Endothelial cell of umbilical vein (primary cell): ENCODE measurements at regions not wholly inside any gene's neighbourhood (a gene's known extent, or its start where the extent isn't known, plus 50 kb on each side); places are given as distances from the start of the nearest gene placed in this dataset.

Experiments
- BruUV-seq: library from RNA; stranded (reverse); fragments of 400-500 nt; replicated peaks from 2 replicates; lab custom pipeline; 2021; lab: Mats Ljungman, UMichigan
- CTCF ChIA-PET: fragments of 300-600, 350-600 bp; sonication (Branson Sonifier 250); formaldehyde crosslinking; loops from one replicate; lab custom pipeline; 2021; ENCODE audit warnings: antibody characterized with exemption, inconsistent platforms; lab: Charles Lee
- POLR2A ChIA-PET: fragments of 300-600, 350-600 bp; sonication (Branson Sonifier 250); formaldehyde crosslinking; loops from one replicate; lab custom pipeline; 2021; ENCODE audit warnings: antibody characterized with exemption, inconsistent platforms; lab: Charles Lee
- DNase-seq: peaks from one replicate; pipeline ENCODE4 v3.0.0-alpha.2; 2011; ENCODE audit warnings: low read depth, low spot score
- FAIRE-seq: peaks from 2 replicates; lab custom pipeline; 2011; peaks lifted over from hg19 to GRCh38; lab: Jason Lieb, UNC
- H2AFZ ChIP-seq: 2 replicates; pipeline ENCODE4 v1.6.0; 2012; ENCODE audit warnings: low read depth, low read length, control low read depth, inconsistent platforms
- H3K27ac ChIP-seq: 2 replicates; pipeline ENCODE4 v1.5.1; 2011; ENCODE audit warnings: low read depth, mild to moderate bottlenecking, control low read depth, low read length, moderate library complexity; ENCODE audit not compliant: insufficient read depth
- H3K27me3 ChIP-seq, 2 experiments: 2 replicates each; pipeline versions ENCODE4 v1.6.0 to v1.6.1; 2011; ENCODE audit warnings: low read length in 2 of 2, mixed read lengths in 1 of 2; ENCODE audit not compliant: control insufficient read depth in 2 of 2, insufficient read depth in 2 of 2
- H3K36me3 ChIP-seq, 2 experiments: 2 replicates in 1 of 2; 3 replicates in 1 of 2; pipeline ENCODE4 v1.5.1; 2011; ENCODE audit warnings: low read length in 2 of 2, mild to moderate bottlenecking in 1 of 2, moderate library complexity in 1 of 2; ENCODE audit not compliant: control insufficient read depth in 2 of 2, insufficient read depth in 2 of 2; ENCODE audit errors: extremely low read depth in 1 of 2
- H3K4me1 ChIP-seq: 3 replicates; pipeline ENCODE4 v1.5.1; 2011; ENCODE audit warnings: mild to moderate bottlenecking, low read length; ENCODE audit not compliant: control insufficient read depth, insufficient read depth; ENCODE audit errors: extremely low read depth
- H3K4me2 ChIP-seq: 2 replicates; pipeline ENCODE4 v1.6.1; 2011; ENCODE audit warnings: low read length, control low read depth, mixed read lengths; ENCODE audit not compliant: insufficient read depth
- H3K4me3 ChIP-seq, 3 experiments: fragments of 200-600 bp in 1 of 3; sonication (generic), shearing (Covaris generic) in 1 of 3; replicated peaks in 1 of 3; 2 replicates each; pipeline ENCODE4 v1.5.1; 2011 to 2016; ENCODE audit warnings: control low read depth in 3 of 3, low read length in 3 of 3, mild to moderate bottlenecking in 2 of 3, inconsistent platforms in 1 of 3, low read depth in 1 of 3, moderate library complexity in 1 of 3; ENCODE audit not compliant: insufficient read depth in 1 of 3
- H3K79me2 ChIP-seq: 2 replicates; pipeline ENCODE4 v1.6.0; 2012; ENCODE audit warnings: low read length, inconsistent platforms; ENCODE audit not compliant: control insufficient read depth, insufficient read depth
- H3K9ac ChIP-seq: replicated peaks from 2 replicates; pipeline ENCODE3; 2011; ENCODE audit warnings: low read length, control low read depth; ENCODE audit not compliant: insufficient read depth; ENCODE audit errors: extremely low read depth
- H3K9me1 ChIP-seq: replicated peaks from 3 replicates; pipeline ENCODE4 v1.6.0; 2011; ENCODE audit warnings: mild to moderate bottlenecking, low read length; ENCODE audit not compliant: control insufficient read depth, insufficient read depth; ENCODE audit errors: extremely low read depth
- H3K9me3 ChIP-seq: replicated peaks from 2 replicates; pipeline ENCODE4 v1.5.1; 2012; ENCODE audit warnings: low read length, inconsistent platforms; ENCODE audit not compliant: control insufficient read depth, insufficient read depth
- H4K20me1 ChIP-seq: replicated peaks from 2 replicates; pipeline ENCODE3; 2011; ENCODE audit warnings: mild to moderate bottlenecking, low read length; ENCODE audit not compliant: control insufficient read depth, insufficient read depth; ENCODE audit errors: extremely low read depth
- CTCF ChIP-seq, 2 donors: IDR thresholded peaks; 1 replicate in 1 of 2; 2 replicates in 1 of 2; pipeline ENCODE4 v1.5.1; 2011; ENCODE audit warnings: low read length in 2 of 2, mild to moderate bottlenecking in 2 of 2, moderate library complexity in 2 of 2, control low read depth in 1 of 2, inconsistent platforms in 1 of 2, low read depth in 1 of 2; ENCODE audit not compliant: insufficient read depth in 1 of 2; ENCODE audit errors: extremely low read depth in 1 of 2
- EZH2 ChIP-seq: IDR thresholded peaks from 2 replicates; pipeline ENCODE4 v1.6.1; 2012; ENCODE audit warnings: borderline replicate concordance, low read depth, mild to moderate bottlenecking, moderate library complexity, low read length, inconsistent platforms; ENCODE audit not compliant: severe bottlenecking
- FOS ChIP-seq: IDR thresholded peaks from 2 replicates; pipeline ENCODE4 v1.6.1; 2011; ENCODE audit warnings: mild to moderate bottlenecking, low read length, moderate library complexity, borderline replicate concordance; ENCODE audit not compliant: insufficient read depth
- GATA2 ChIP-seq: IDR thresholded peaks from 2 replicates; pipeline ENCODE4 v1.7.0; 2011; ENCODE audit warnings: low read depth, mild to moderate bottlenecking, moderate library complexity, mixed read lengths, low read length; ENCODE audit not compliant: insufficient read length, insufficient read depth
- JUN ChIP-seq: IDR thresholded peaks from 2 replicates; pipeline ENCODE4 v1.6.1; 2011; ENCODE audit warnings: borderline replicate concordance, low read depth; ENCODE audit not compliant: insufficient read length, insufficient read depth
- MAX ChIP-seq: IDR thresholded peaks from 2 replicates; pipeline ENCODE4 v1.6.1; 2011; ENCODE audit not compliant: insufficient read depth, insufficient read length
- MYC ChIP-seq: IDR thresholded peaks from one replicate; pipeline ENCODE4 v1.6.1; 2011; ENCODE audit warnings: mild to moderate bottlenecking, low read depth, low read length
- POLR2A ChIP-seq: IDR thresholded peaks from 2 replicates; pipeline ENCODE4 v1.6.1; 2012; ENCODE audit warnings: low read depth, mild to moderate bottlenecking, control low read depth, low read length
- POLR2AphosphoS5 ChIP-seq: IDR thresholded peaks from 2 replicates; pipeline ENCODE4 v1.6.1; 2012; ENCODE audit warnings: low read depth, mild to moderate bottlenecking, control low read depth, low read length, moderate library complexity; ENCODE audit not compliant: insufficient read depth
- dilution Hi-C: fragments of 300-500 bp; cut with MboI; formaldehyde crosslinking; loops from one replicate; pipeline ENCODE4 v1.15.0; 2019; ENCODE audit warnings: low sequenced_read_pairs; ENCODE audit not compliant: extremely low pct_ligation_motif_present
- intact Hi-C: fragments of 100-400 bp; cut with micrococcal nuclease; formaldehyde crosslinking; loops from one replicate; pipeline ENCODE4 v1.10.0; 2022

DNA sequence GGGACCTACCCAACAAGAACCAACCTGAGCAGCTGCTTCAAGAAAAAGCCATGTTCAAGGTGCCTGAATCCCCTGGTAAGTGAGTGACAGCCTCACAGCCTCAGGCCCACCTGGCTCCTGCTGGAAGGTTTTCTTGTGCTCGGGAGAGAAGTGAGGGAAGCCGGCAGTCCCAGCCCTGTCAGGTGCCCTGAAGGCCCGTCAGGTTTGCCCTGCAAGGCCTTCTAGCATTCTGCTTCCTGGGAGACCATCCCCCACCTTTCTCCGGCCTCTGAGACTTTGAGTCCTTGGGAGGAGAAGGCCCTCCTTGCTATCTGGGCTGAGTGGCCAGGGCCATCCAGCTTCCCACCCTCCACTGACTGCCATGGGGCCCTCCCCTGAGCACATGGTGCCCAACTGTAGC is 166.7 kb upstream of the ZNF267 start:
- Histone ChIP-seq H3K4me1 (no peaks in the 10 kb centered on the region), H3K79me2 (no peaks in the 10 kb centered on the region), H3K27ac (no peak overlapping the region), H3K9me3 (no peaks in the 10 kb centered on the region), H3K9me1 (no peaks in the 10 kb centered on the region), H2AFZ (no peak overlapping the region), H3K4me2 (no peak overlapping the region), H3K4me3 (no peak overlapping the region), H3K27me3 (no peaks in the 10 kb centered on the region), H3K36me3 (no peaks in the 10 kb centered on the region), H4K20me1 (no peaks in the 10 kb centered on the region), H3K9ac (no peak overlapping the region)
- FAIRE-seq (no peak), DNase-seq (no peak)
- intact Hi-C loops (no loop called here), dilution Hi-C loops (no loop called here)
- ChIA-PET POLR2A (no interaction called here), CTCF (no interaction called here)
- BruUV-seq, result no TSS peak
- TF ChIP-seq FOS, result no peak
- TF ChIP-seq POLR2AphosphoS5, result no peak
- TF ChIP-seq JUN, result no peak
- TF ChIP-seq CTCF (IDR thresholded peaks at IDR 0.05; ENCODE audit: extremely low read depth in 1 of 2, insufficient read depth in 1 of 2, low read depth in 1 of 2, low read length in 2 of 2), result no peak
- no peak for TF ChIP-seq MYC
- TF ChIP-seq MAX, result no peak
- no peak for TF ChIP-seq EZH2
- TF ChIP-seq POLR2A, result no peak
- TF ChIP-seq GATA2, result no peak
